ENCODE measurements at regions not wholly inside any gene's neighbourhood (a gene's known extent, or its start where the extent isn't known, plus 50 kb on each side); places are given as distances from the start of the nearest gene placed in this dataset.
A peak's percentile ranks its signal among the peaks of the same experiment; 100 is the strongest.

DNA sequence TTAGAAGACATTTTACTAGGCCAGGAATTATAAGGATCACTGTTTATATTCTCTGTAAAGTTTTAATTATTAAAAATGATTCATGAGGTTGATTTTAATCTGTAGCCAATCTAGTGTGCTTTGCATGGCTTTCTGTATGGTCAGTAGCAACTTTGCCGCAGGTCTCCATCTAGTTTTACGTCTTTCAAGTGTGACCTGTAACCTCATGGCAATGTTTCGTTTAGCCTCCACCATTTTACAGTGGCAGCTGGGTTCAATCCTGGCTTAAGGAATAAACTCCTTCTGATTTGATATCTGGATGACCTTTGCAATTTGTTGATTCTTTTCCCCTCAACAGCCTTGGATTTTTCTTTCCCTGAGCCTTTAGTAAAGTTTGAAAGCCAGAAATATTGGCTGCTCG, 434.5 kb upstream of the CDH9 start:
- peaks cover 3% of the 10 kb centered on the region; the same call in 1 of the 2 replicates for H3K23me2 ChIP-seq (ENCODE audit: low read depth, low read length)
- H3K23ac ChIP-seq (ENCODE audit: insufficient read length) = no peak overlapping the region
- H3K27ac ChIP-seq (ENCODE audit: low read depth, low read length) = peak overlapping the region; percentile 88
- peaks cover 24 to 29% of the 10 kb centered on the region in 2 experiments for H3K9me3 ChIP-seq (ENCODE audit: insufficient read depth in 2 of 2, low read depth in 1 of 2, low read length in 1 of 2)
- peak overlapping the region; percentile 77; the same call in 1 of the 2 replicates for H2BK12ac ChIP-seq (ENCODE audit: low read depth, low read length)
- H3K4ac ChIP-seq (replicated peaks; ENCODE audit: insufficient read length, low read depth, low read length) = peak overlapping the region; percentile 79
- WGBS, 2 experiments (ENCODE audit: extremely low coverage in 1 of 2, insufficient coverage in 1 of 2, insufficient read length in 1 of 2, insufficient replicate concordance in 2 of 2, low coverage in 1 of 2, low lambda C conversion rate in 2 of 2, missing lambda C conversion rate in 1 of 2) = 28% methylated on average over 4 of the region's 4 CpGs; no CpG with 5 or more reads in 1 of the 2 experiments
- peak overlapping the region; percentile 85 for H2BK120ac ChIP-seq (replicated peaks; ENCODE audit: low read depth, low read length)
- H2AFZ ChIP-seq (ENCODE audit: low read length) = no peak overlapping the region
- no peak overlapping the region; the same call in 1 of the 2 replicates for H2AK5ac ChIP-seq (ENCODE audit: low read depth, low read length)
- peak overlapping the region; percentile 73 for H4K91ac ChIP-seq (replicated peaks; ENCODE audit: insufficient read length, low read length)
- peaks cover 9 to 50% of the 10 kb centered on the region in 2 experiments; a peak in 3 of 4 replicates for H3K79me2 ChIP-seq (ENCODE audit: control insufficient read depth in 1 of 2, insufficient read depth in 2 of 2, low read length in 2 of 2)
- TF ChIP-seq POLR2AphosphoS5 (IDR thresholded peaks at IDR 0.05; ENCODE audit: low read depth, low read length) (peak; percentile 50; the same call in 1 of the 2 replicates), JUN (IDR thresholded peaks at IDR 0.05; ENCODE audit: low read depth, low read length) (no peak), TAF1 (IDR thresholded peaks at IDR 0.05; ENCODE audit: low read depth, low read length) (0 out of 2 replicates have a peak, but pooled peaks have one; percentile 20), PHF8 (conservative IDR thresholded peaks at IDR 0.05; ENCODE audit: low read depth, low read length) (0 out of 2 replicates have a peak, but pooled peaks have one; percentile 15), EZH2 (IDR thresholded peaks at IDR 0.05; ENCODE audit: low read depth, low read length, severe bottlenecking) (no peak)
- TF ChIP-seq, protein P1, sequence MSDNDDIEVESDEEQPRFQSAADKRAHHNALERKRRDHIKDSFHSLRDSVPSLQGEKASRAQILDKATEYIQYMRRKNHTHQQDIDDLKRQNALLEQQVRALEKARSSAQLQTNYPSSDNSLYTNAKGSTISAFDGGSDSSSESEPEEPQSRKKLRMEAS (IDR thresholded peaks at IDR 0.05) = peak; percentile 20; the same call in 1 of the 2 replicates
- H4K5ac ChIP-seq (ENCODE audit: insufficient read length, low read depth, low read length) = peak overlapping the region; percentile 94
- H3K79me1 ChIP-seq (ENCODE audit: low read depth, low read length) = no peaks in the 10 kb centered on the region
- no peak overlapping the region for H2BK15ac ChIP-seq (ENCODE audit: low read length)
- H3K18ac ChIP-seq (ENCODE audit: extremely low read depth, low read length) = peak overlapping the region; percentile 64; the same call in 1 of the 2 replicates
- DNase-seq (ENCODE audit: low read depth in 1 of 2, low spot score in 2 of 2) (no peak), FAIRE-seq (no peak)
- peaks cover 24 to 41% (median 29%) of the 10 kb centered on the region in 4 experiments for H3K36me3 ChIP-seq (ENCODE audit: control insufficient read depth in 2 of 4, insufficient read depth in 4 of 4, low read length in 3 of 4)
- H3K14ac ChIP-seq (ENCODE audit: insufficient read length) = no peak overlapping the region
- POLR2A ChIA-PET (ENCODE audit: partially characterized antibody) = interaction anchor here (0.8 to 1.8 kb wide), 4 partner anchors 9 to 161 kb away, joined by 3 to 7 read pairs (median 6); no protein-coding TSS in a partner anchor
- H2BK20ac ChIP-seq (ENCODE audit: low read length) = no peak overlapping the region
- H3K4me3 ChIP-seq (ENCODE audit: extremely low read depth in 1 of 4, insufficient read depth in 2 of 4, low read depth in 3 of 4, low read length in 4 of 4) = peak overlapping the region; percentile 82 to 97 (median 84)
- CTCF ChIA-PET (ENCODE audit: partially characterized antibody) = no interaction called here
- peak overlapping the region; percentile 88 to 96 (median 95) for H3K9ac ChIP-seq (replicated peaks in 1 of 4; ENCODE audit: extremely low read depth in 1 of 4, low read depth in 3 of 4, low read length in 3 of 4)
- H3K56ac ChIP-seq (replicated peaks; ENCODE audit: insufficient read length, low read depth, low read length) = peak overlapping the region; percentile 23
- H3K4me2 ChIP-seq (ENCODE audit: insufficient read depth in 1 of 2, low read depth in 2 of 2, low read length in 2 of 2) = peak overlapping the region; percentile 55 to 66
- no peaks in the 10 kb centered on the region for H3K27me3 ChIP-seq (replicated peaks in 1 of 4; ENCODE audit: control insufficient read depth in 3 of 4, extremely low read depth in 1 of 4, insufficient read depth in 3 of 4, low read length in 3 of 4)
- H4K8ac ChIP-seq (ENCODE audit: extremely low read depth, insufficient read depth, low read length) = no peak overlapping the region
- H3K4me1 ChIP-seq (replicated peaks in 1 of 4; ENCODE audit: control insufficient read depth in 3 of 4, insufficient read depth in 4 of 4, low read length in 3 of 4) = peaks cover 0 to 4% (median 0%) of the 10 kb centered on the region in 4 experiments; a peak in 1 of 7 replicates
- H4K20me1 ChIP-seq (replicated peaks in 1 of 2; ENCODE audit: control insufficient read depth in 1 of 2, insufficient read depth in 2 of 2, low read length in 2 of 2) = no peaks in the 10 kb centered on the region
- H2BK5ac ChIP-seq (ENCODE audit: low read depth, low read length) = peak overlapping the region; percentile 84; the same call in 1 of the 2 replicates

Data from H1 (cell line).